Lower lobe of right lung (tissue), 2 donors: ENCODE measurements at regions not wholly inside any gene's neighbourhood (a gene's known extent, or its start where the extent isn't known, plus 50 kb on each side); places are given as distances from the start of the nearest gene placed in this dataset.

Experiments
- ATAC-seq, 2 donors: fragments of 200-7000 bp; cut with Tn5 transposase; one replicate each; pipeline ENCODE4 v1.9.1; 2020 to 2022; ENCODE audit warnings: mild to moderate bottlenecking in 2 of 2, moderate library complexity in 2 of 2
- DNase-seq: peaks from one replicate; pipeline ENCODE4 v3.0.0-alpha.2; 2020
- H3K27ac ChIP-seq: fragments of 200-600 bp; one replicate; pipeline ENCODE4 v1.8.0; 2022
- H3K27me3 ChIP-seq: fragments of 200-600 bp; one replicate; pipeline ENCODE4 v1.8.0; 2022; ENCODE audit warnings: low read depth
- H3K36me3 ChIP-seq: fragments of 200-600 bp; one replicate; pipeline ENCODE4 v1.8.0; 2022; ENCODE audit warnings: mild to moderate bottlenecking
- H3K4me1 ChIP-seq: fragments of 200-600 bp; one replicate; pipeline ENCODE4 v1.8.0; 2022
- H3K4me3 ChIP-seq: fragments of 200-600 bp; one replicate; pipeline ENCODE4 v1.8.0; 2022; ENCODE audit warnings: mild to moderate bottlenecking
- H3K9me3 ChIP-seq: fragments of 200-600 bp; one replicate; pipeline ENCODE4 v1.8.0; 2022
- CTCF ChIP-seq: fragments of 200-600 bp; IDR thresholded peaks from one replicate; pipeline ENCODE4 v1.8.0; 2022; ENCODE audit warnings: antibody characterized with exemption, mild to moderate bottlenecking
- intact Hi-C: fragments of 100-400 bp; cut with DNase I; formaldehyde crosslinking; loops from one replicate; pipeline ENCODE4 v1.11.0; 2022
- donor health status: DM: no; HTN: yes; CAD: no; lungs with severe emphysema.

GRCh38 chr2:129812654-129813053, 166.8 kb upstream of the RAB6C start:
- TF ChIP-seq CTCF: no peak
- Histone ChIP-seq H3K4me3 (no peak overlapping the region), H3K4me1 (no peaks in the 10 kb centered on the region), H3K27ac (no peak overlapping the region), H3K36me3 (no peaks in the 10 kb centered on the region), H3K9me3 (peaks cover 8% of the 10 kb centered on the region), H3K27me3 (no peaks in the 10 kb centered on the region)
- ATAC-seq (peak in 1 of 2 donors; percentile 23), DNase-seq (no peak)
- intact Hi-C loops: no loop called here

GRCh38 chr2:129813404-129813803, 166.1 kb upstream of the RAB6C start:
- TF ChIP-seq CTCF: no peak
- no peaks in the 10 kb centered on the region for H3K27me3 ChIP-seq
- peaks cover 8% of the 10 kb centered on the region for H3K9me3 ChIP-seq
- intact Hi-C loops: no loop called here
- no peak overlapping the region for H3K27ac ChIP-seq
- H3K36me3 ChIP-seq: no peaks in the 10 kb centered on the region
- ATAC-seq (no peak), DNase-seq (no peak)
- no peaks in the 10 kb centered on the region for H3K4me1 ChIP-seq
- H3K4me3 ChIP-seq: no peak overlapping the region

- DNase-seq: no peak
- peaks cover 8% of the 10 kb centered on the region for H3K9me3 ChIP-seq
These were observed 162.5 kb upstream of the RAB6C start for GRCh38 chr2:129816813-129817574.

GRCh38 chr2:129819855-129820254, 159.6 kb upstream of the RAB6C start:
- no peak for DNase-seq
- Histone ChIP-seq H3K4me3 (no peak overlapping the region), H3K9me3 (peaks cover 6% of the 10 kb centered on the region), H3K36me3 (no peaks in the 10 kb centered on the region), H3K27ac (no peak overlapping the region), H3K27me3 (no peaks in the 10 kb centered on the region), H3K4me1 (no peaks in the 10 kb centered on the region)
- TF ChIP-seq CTCF: no peak
- intact Hi-C loops: no loop called here
- ATAC-seq: peak in 1 of 2 donors; percentile 27

More at GRCh38 chr2:129816813-129817574, 162.5 kb upstream of the RAB6C start:
- H3K27me3 ChIP-seq: no peaks in the 10 kb centered on the region
- no peaks in the 10 kb centered on the region for H3K36me3 ChIP-seq
- H3K4me1 ChIP-seq: no peaks in the 10 kb centered on the region
- no peak overlapping the region for H3K27ac ChIP-seq
- intact Hi-C loops: no loop called here
- no peak overlapping the region for H3K4me3 ChIP-seq
- ATAC-seq: no peak
- no peak for TF ChIP-seq CTCF

GRCh38 chr2:129820908-129821307, 158.6 kb upstream of the RAB6C start:
- Histone ChIP-seq H3K27me3 (no peaks in the 10 kb centered on the region), H3K4me1 (no peaks in the 10 kb centered on the region), H3K27ac (no peak overlapping the region), H3K4me3 (no peak overlapping the region), H3K36me3 (no peaks in the 10 kb centered on the region), H3K9me3 (no peaks in the 10 kb centered on the region)
- TF ChIP-seq CTCF: no peak
- ATAC-seq: peak in 1 of 2 donors; percentile 7
- no peak for DNase-seq
- intact Hi-C loops: no loop called here
